Adrenal gland (tissue), 9 donors: ENCODE measurements at regions not wholly inside any gene's neighbourhood (a gene's known extent, or its start where the extent isn't known, plus 50 kb on each side); places are given as distances from the start of the nearest gene placed in this dataset.

Experiments
- DNase-seq, 7 donors: peaks; one replicate each; pipeline ENCODE4 v3.0.0-alpha.2; 2019 to 2020
- H3K27ac ChIP-seq, 5 donors: fragments of 200-600 bp; sonication (generic) in 4 of 5; 1 replicate in 3 of 5; 2 replicates in 2 of 5; pipeline versions ENCODE4 v1.5.1 to v1.8.0; 2016 to 2020; ENCODE audit warnings: mild to moderate bottlenecking in 1 of 5
- H3K27me3 ChIP-seq: fragments of 200-600 bp; 2 replicates; pipeline ENCODE4 v1.8.0; 2021
- H3K36me3 ChIP-seq, 2 donors: fragments of 200-600 bp; replicated peaks in 1 of 2; 1 replicate in 1 of 2; 2 replicates in 1 of 2; pipeline versions ENCODE4 v1.5.1 to v1.8.0; 2018 to 2022
- H3K4me1 ChIP-seq, 2 donors: fragments of 200-600 bp; replicated peaks in 1 of 2; 1 replicate in 1 of 2; 2 replicates in 1 of 2; pipeline versions ENCODE4 v1.5.1 to v1.8.0; 2018 to 2021
- H3K4me3 ChIP-seq, 4 donors: fragments of 200-600 bp; sonication (generic) in 3 of 4; one replicate each; pipeline ENCODE4 v1.5.1; 2016 to 2018
- H3K9me3 ChIP-seq, 3 donors: fragments of 200-600 bp; sonication (generic) in 1 of 3; replicated peaks in 1 of 3; 1 replicate in 2 of 3; 2 replicates in 1 of 3; pipeline versions ENCODE4 v1.5.1 to v1.8.0; 2016 to 2021
- CTCF ChIP-seq, 6 experiments: fragments of 450-650 bp in 4 of 6; fragments of 200-600 bp in 2 of 6; sonication (generic) in 1 of 6; IDR thresholded peaks; 1 replicate in 5 of 6; 2 replicates in 1 of 6; pipeline versions ENCODE4 v1.5.1 to v1.8.0; 2016 to 2021; ENCODE audit warnings: antibody characterized with exemption in 6 of 6, mild to moderate bottlenecking in 2 of 6, moderate library complexity in 1 of 6
- POLR2A ChIP-seq, 2 donors: fragments of 450-650 bp; IDR thresholded peaks; one replicate each; pipeline ENCODE4 v1.6.1; 2017; ENCODE audit warnings: antibody characterized with exemption in 2 of 2, mild to moderate bottlenecking in 2 of 2, moderate library complexity in 1 of 2
- WGBS, 4 donors: extraction: QIAGEN DNeasy Blood & Tissue Kit in 2 of 4; methylation state at CpG; one replicate each; pipeline versions ENCODE4 v1.1.5 to v1.1.7; 2013 to 2017; 5-methylcytosine and 5-hydroxymethylcytosine counted together
- intact Hi-C, 2 donors: fragments of 100-400 bp; cut with DNase I; formaldehyde crosslinking; loops; one replicate each; pipeline versions ENCODE4 v1.14.1 to v1.15.0; 2022 to 2023
- donor health status: healthy with polysubstance abuse.
- donor health status: Bipolar disorder and iron deficiency.
- donor health status: DM: yes; HTN: yes; CAD: no.
- donor health status: DM: no; HTN: no; CAD: no.
- donor health status: DM: no; HTN: no; CAD: no.

- Histone ChIP-seq H3K27ac (no peak overlapping the region), H3K9me3 (no peaks in the 10 kb centered on the region), H3K27me3 (no peaks in the 10 kb centered on the region), H3K36me3 (no peaks in the 10 kb centered on the region), H3K4me1 (no peaks in the 10 kb centered on the region), H3K4me3 (no peak overlapping the region)
- intact Hi-C loops = no loop called here
- TF ChIP-seq POLR2A (IDR thresholded peaks at IDR 0.05) (no peak), CTCF (IDR thresholded peaks at IDR 0.05) (no peak)
- 58 to 76% (median 72%) methylated on average over 5 to 8 of the region's 8 CpGs for WGBS, 4 donors
- DNase-seq = no peak
Observed at GRCh38 chr1:18045621-18046020, 62.0 kb upstream of the IGSF21 start.

GRCh38 chr1:18047122-18047521, 60.5 kb upstream of the IGSF21 start:
- intact Hi-C loops = no loop called here
- Histone ChIP-seq H3K9me3 (no peaks in the 10 kb centered on the region), H3K27me3 (no peaks in the 10 kb centered on the region), H3K27ac (no peak overlapping the region), H3K36me3 (no peaks in the 10 kb centered on the region), H3K4me1 (no peaks in the 10 kb centered on the region), H3K4me3 (no peak overlapping the region)
- DNase-seq = no peak
- no peak for TF ChIP-seq CTCF (IDR thresholded peaks at IDR 0.05)
- no peak for TF ChIP-seq POLR2A (IDR thresholded peaks at IDR 0.05)
- 80 to 92% (median 87%) methylated on average over 3 of the region's 3 CpGs for WGBS, 4 donors

- intact Hi-C loops = no loop called here
- no peaks in the 10 kb centered on the region for H3K9me3 ChIP-seq
- WGBS, 4 donors = 93 to 100% (median 96%) methylated on average over 1 of the region's 1 CpG
- DNase-seq = no peak
- no peaks in the 10 kb centered on the region for H3K36me3 ChIP-seq
- no peak overlapping the region for H3K4me3 ChIP-seq
- no peaks in the 10 kb centered on the region for H3K27me3 ChIP-seq
- no peaks in the 10 kb centered on the region for H3K4me1 ChIP-seq
- H3K27ac ChIP-seq = no peak overlapping the region
- no peak for TF ChIP-seq CTCF (IDR thresholded peaks at IDR 0.05)
- TF ChIP-seq POLR2A (IDR thresholded peaks at IDR 0.05) = no peak
Observed at GRCh38 chr1:18049228-18049627, 58.4 kb upstream of the IGSF21 start.

- Histone ChIP-seq H3K9me3 (no peaks in the 10 kb centered on the region), H3K4me1 (no peaks in the 10 kb centered on the region), H3K4me3 (no peak overlapping the region), H3K27me3 (no peaks in the 10 kb centered on the region), H3K27ac (no peak overlapping the region), H3K36me3 (no peaks in the 10 kb centered on the region)
- 70 to 79% (median 75%) methylated on average over 8 of the region's 8 CpGs for WGBS, 4 donors
- intact Hi-C loops = no loop called here
- DNase-seq = no peak
- no peak for TF ChIP-seq CTCF (IDR thresholded peaks at IDR 0.05)
- TF ChIP-seq POLR2A (IDR thresholded peaks at IDR 0.05) = no peak
Observed at GRCh38 chr1:18052671-18053070, 54.9 kb upstream of the IGSF21 start.
